Glutamatergic neuron (in vitro differentiated cells): ENCODE measurements at regions not wholly inside any gene's neighbourhood (a gene's known extent, or its start where the extent isn't known, plus 50 kb on each side); places are given as distances from the start of the nearest gene placed in this dataset.

Experiments
- DNase-seq: peaks from one replicate; pipeline ENCODE4 v3.0.0; 2022
- H3K27ac Mint-ChIP-seq: one replicate; pipeline ENCODE4 v1.8.0; 2020; ENCODE audit warnings: mild to moderate bottlenecking, mixed read lengths, inconsistent platforms; ENCODE audit not compliant: unreplicated experiment
- H3K27me3 Mint-ChIP-seq: one replicate; pipeline ENCODE4 v1.8.0; 2020; ENCODE audit warnings: mild to moderate bottlenecking, moderate library complexity, mixed read lengths, inconsistent platforms; ENCODE audit not compliant: unreplicated experiment
- H3K36me3 Mint-ChIP-seq: one replicate; pipeline ENCODE4 v1.8.0; 2020; ENCODE audit warnings: mild to moderate bottlenecking, mixed read lengths, inconsistent platforms; ENCODE audit not compliant: unreplicated experiment
- H3K4me1 Mint-ChIP-seq: one replicate; pipeline ENCODE4 v1.8.0; 2020; ENCODE audit warnings: mild to moderate bottlenecking, low read depth, mixed read lengths, inconsistent platforms; ENCODE audit not compliant: unreplicated experiment
- H3K4me3 Mint-ChIP-seq: one replicate; pipeline ENCODE4 v1.8.0; 2020; ENCODE audit warnings: mild to moderate bottlenecking, mixed read lengths, inconsistent platforms; ENCODE audit not compliant: unreplicated experiment
- H3K9me3 Mint-ChIP-seq: one replicate; pipeline ENCODE4 v1.8.0; 2020; ENCODE audit warnings: mild to moderate bottlenecking, moderate library complexity, mixed read lengths, inconsistent platforms; ENCODE audit not compliant: unreplicated experiment
- TF ChIP-seq, protein P1 (sequence below): fragments of 200-600 bp; sonication (generic); IDR thresholded peaks from one replicate; pipeline ENCODE4 v1.5.0; 2021; ENCODE audit not compliant: partially characterized antibody, unreplicated experiment

DNA sequence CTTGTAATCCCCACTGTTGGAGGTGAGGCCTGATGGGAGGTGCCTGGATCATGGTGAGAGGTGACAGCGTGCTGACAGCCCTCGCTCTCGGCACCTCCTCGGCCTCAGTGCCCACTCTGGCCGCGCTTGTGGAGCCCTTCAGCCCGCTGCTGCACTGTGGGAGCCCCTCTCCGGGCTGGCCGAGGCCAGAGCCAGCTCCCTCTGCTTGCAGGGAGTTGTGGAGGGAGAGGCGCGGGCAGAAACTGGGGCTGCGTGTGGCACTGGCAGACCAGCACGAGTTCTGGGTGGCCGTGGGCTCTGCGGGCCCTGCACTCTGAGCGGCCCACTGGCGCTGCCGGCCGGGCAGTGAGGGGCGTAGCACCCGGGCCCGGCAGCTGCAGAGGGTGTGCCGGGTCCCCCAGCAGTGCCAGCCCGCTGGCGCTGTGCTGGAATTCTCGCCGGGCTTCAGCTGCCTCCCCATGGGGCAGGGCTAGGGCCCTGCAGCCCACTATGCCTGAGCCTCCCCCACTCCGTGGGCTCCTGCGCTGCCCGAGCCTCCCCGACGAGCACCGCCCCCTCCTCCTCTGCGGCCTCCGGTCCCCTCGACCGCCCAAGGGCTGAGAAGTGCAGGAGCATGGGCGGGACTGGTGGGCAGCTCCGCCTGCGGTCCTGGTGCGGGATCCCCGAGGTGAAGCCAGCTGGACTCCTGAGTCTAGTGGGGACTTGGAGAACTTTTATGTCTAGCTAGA, 197.1 kb downstream of the SPP2 start:
- TF ChIP-seq, protein P1, sequence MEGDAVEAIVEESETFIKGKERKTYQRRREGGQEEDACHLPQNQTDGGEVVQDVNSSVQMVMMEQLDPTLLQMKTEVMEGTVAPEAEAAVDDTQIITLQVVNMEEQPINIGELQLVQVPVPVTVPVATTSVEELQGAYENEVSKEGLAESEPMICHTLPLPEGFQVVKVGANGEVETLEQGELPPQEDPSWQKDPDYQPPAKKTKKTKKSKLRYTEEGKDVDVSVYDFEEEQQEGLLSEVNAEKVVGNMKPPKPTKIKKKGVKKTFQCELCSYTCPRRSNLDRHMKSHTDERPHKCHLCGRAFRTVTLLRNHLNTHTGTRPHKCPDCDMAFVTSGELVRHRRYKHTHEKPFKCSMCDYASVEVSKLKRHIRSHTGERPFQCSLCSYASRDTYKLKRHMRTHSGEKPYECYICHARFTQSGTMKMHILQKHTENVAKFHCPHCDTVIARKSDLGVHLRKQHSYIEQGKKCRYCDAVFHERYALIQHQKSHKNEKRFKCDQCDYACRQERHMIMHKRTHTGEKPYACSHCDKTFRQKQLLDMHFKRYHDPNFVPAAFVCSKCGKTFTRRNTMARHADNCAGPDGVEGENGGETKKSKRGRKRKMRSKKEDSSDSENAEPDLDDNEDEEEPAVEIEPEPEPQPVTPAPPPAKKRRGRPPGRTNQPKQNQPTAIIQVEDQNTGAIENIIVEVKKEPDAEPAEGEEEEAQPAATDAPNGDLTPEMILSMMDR = no peak
- H3K4me1 Mint-ChIP-seq = no peaks in the 10 kb centered on the region

DNA sequence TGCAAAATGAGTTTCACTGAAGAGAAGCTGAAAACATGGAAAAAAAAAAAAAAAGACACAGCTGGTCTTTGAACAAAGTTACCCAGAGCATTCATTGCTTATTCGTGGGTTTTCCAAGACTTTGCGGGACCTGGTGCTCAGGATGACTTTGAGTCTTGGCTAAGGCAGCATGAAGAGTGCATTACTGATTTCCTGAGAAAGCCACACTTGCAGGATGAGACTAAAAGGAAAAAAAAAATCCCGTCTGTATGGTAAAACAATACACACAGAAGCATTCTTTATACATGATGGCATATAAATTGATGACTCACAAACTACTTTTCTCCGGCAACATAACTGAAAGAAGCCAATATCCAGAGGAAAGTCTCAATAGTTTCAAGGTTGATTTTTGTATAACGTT, 195.4 kb downstream of the SPP2 start:
- Mint-ChIP-seq H3K4me3 (no peak overlapping the region), H3K4me1 (no peaks in the 10 kb centered on the region), H3K36me3 (no peaks in the 10 kb centered on the region), H3K27ac (no peak overlapping the region), H3K27me3 (no peaks in the 10 kb centered on the region), H3K9me3 (no peaks in the 10 kb centered on the region)
- TF ChIP-seq, protein P1 = no peak
- DNase-seq = no peak

More for the DNA sequence above, 197.1 kb downstream of the SPP2 start:
- no peak for DNase-seq
- no peak overlapping the region for H3K27ac Mint-ChIP-seq
- no peaks in the 10 kb centered on the region for H3K36me3 Mint-ChIP-seq
- H3K4me3 Mint-ChIP-seq = no peak overlapping the region
- peaks cover 2% of the 10 kb centered on the region for H3K27me3 Mint-ChIP-seq
- no peaks in the 10 kb centered on the region for H3K9me3 Mint-ChIP-seq

DNA sequence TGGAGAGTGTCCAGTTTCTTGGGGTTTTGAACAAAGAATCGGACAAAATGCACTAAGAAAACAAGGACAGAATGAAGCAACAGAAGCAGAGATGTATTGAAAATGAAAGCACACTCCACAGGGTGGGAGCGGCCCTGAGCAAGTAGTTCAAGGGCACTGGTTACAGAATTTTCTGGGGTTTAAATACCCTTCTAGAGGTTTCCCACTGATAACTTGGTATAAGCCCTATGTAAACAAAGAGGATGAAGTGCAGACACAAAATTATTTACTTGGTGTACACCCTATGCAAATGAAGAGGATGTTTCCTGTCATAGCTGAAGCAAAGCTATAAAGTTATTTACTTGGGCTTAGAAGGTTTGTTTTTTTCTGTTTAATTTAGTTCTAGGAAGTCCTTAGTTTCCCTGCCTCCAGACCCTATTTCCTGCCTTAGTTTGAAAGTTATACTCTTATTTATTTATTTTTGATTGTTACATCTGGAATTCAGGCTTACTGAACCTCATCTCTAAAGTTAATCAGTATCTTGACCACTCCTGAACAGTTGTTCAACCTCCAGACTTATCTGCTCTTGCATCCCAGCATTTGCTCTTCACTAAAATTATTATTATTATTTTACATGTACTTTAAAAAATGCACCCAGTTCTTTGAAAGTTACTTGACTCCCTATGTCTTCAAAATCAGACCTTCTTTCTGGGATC, 193.5 kb downstream of the SPP2 start:
- H3K36me3 Mint-ChIP-seq = no peaks in the 10 kb centered on the region
- no peak for DNase-seq
- H3K9me3 Mint-ChIP-seq = no peaks in the 10 kb centered on the region
- H3K4me1 Mint-ChIP-seq = no peaks in the 10 kb centered on the region
- no peak overlapping the region for H3K4me3 Mint-ChIP-seq
- TF ChIP-seq, protein P1 = no peak
- no peaks in the 10 kb centered on the region for H3K27me3 Mint-ChIP-seq
- H3K27ac Mint-ChIP-seq = no peak overlapping the region

GRCh38 chr2:234242459-234242836, 191.9 kb downstream of the SPP2 start:
- Mint-ChIP-seq H3K36me3 (no peaks in the 10 kb centered on the region), H3K4me1 (no peaks in the 10 kb centered on the region), H3K27me3 (no peaks in the 10 kb centered on the region)

More at GRCh38 chr2:234242459-234242836, 191.9 kb downstream of the SPP2 start:
- DNase-seq = no peak
- H3K9me3 Mint-ChIP-seq = no peaks in the 10 kb centered on the region
- H3K27ac Mint-ChIP-seq = no peak overlapping the region
- H3K4me3 Mint-ChIP-seq = no peak overlapping the region
- TF ChIP-seq, protein P1 = no peak
